D721Med (cell line): ENCODE measurements at regions not wholly inside any gene's neighbourhood (a gene's known extent, or its start where the extent isn't known, plus 50 kb on each side); places are given as distances from the start of the nearest gene placed in this dataset.
"Not testable (repeated sequence)": the region's sequence is repeated elsewhere in the genome, so short reads cannot be mapped to it uniquely, and the experiment has no call there.

Source experiments
- DNase-seq: peaks from one replicate; pipeline ENCODE4 v3.0.0; 2011; ENCODE audit warnings: low spot score; ENCODE audit not compliant: insufficient read length
- FAIRE-seq: peaks from 2 replicates; lab custom pipeline; 2011; peaks lifted over from hg19 to GRCh38; lab: Jason Lieb, UNC
- CTCF ChIP-seq: IDR thresholded peaks from 2 replicates; pipeline ENCODE4 v1.5.1; 2012; ENCODE audit warnings: mild to moderate bottlenecking, control low read depth; ENCODE audit not compliant: insufficient read depth; ENCODE audit errors: missing control alignments

GRCh38 chr15:98085003-98085639 is 124.6 kb downstream of the ARRDC4 start:
- FAIRE-seq (no peak), DNase-seq (no peak)

GRCh38 chr15:98088307-98088945 is 127.9 kb downstream of the ARRDC4 start:
- not testable (repeated sequence) for FAIRE-seq

More at GRCh38 chr15:98085003-98085639, 124.6 kb downstream of the ARRDC4 start:
- TF ChIP-seq CTCF = peak; percentile 64

GRCh38 chr15:98089352-98089751 is 128.8 kb downstream of the ARRDC4 start:
- FAIRE-seq, DNase-seq: not testable (repeated sequence)

More at GRCh38 chr15:98088307-98088945, 127.9 kb downstream of the ARRDC4 start:
- not testable (repeated sequence) for DNase-seq

- DNase-seq, FAIRE-seq: not testable (repeated sequence)
Observed at GRCh38 chr15:98097986-98098385, 137.5 kb downstream of the ARRDC4 start.

- DNase-seq, FAIRE-seq: not testable (repeated sequence)
Observed at GRCh38 chr15:98100606-98101005, 140.1 kb downstream of the ARRDC4 start.

GRCh38 chr15:98103570-98103969 is 143.1 kb downstream of the ARRDC4 start:
- no peak for TF ChIP-seq CTCF
- DNase-seq = no peak
- no peak for FAIRE-seq

GRCh38 chr15:98104386-98105151 is 144.1 kb downstream of the ARRDC4 start:
- not testable (repeated sequence) for FAIRE-seq

GRCh38 chr15:98106615-98107194 is 146.2 kb downstream of the ARRDC4 start:
- not testable (repeated sequence) for FAIRE-seq, DNase-seq

More at GRCh38 chr15:98104386-98105151, 144.1 kb downstream of the ARRDC4 start:
- DNase-seq = not testable (repeated sequence)

- no peak for TF ChIP-seq CTCF
- no peak for FAIRE-seq
- DNase-seq = no peak
Observed at GRCh38 chr15:98111806-98112205, 151.3 kb downstream of the ARRDC4 start.

GRCh38 chr15:98113327-98113726 is 152.8 kb downstream of the ARRDC4 start:
- DNase-seq = no peak
- no peak for FAIRE-seq
- TF ChIP-seq CTCF = no peak
